ENCODE measurements at regions not wholly inside any gene's neighbourhood (a gene's known extent, or its start where the extent isn't known, plus 50 kb on each side); places are given as distances from the start of the nearest gene placed in this dataset.

DNA sequence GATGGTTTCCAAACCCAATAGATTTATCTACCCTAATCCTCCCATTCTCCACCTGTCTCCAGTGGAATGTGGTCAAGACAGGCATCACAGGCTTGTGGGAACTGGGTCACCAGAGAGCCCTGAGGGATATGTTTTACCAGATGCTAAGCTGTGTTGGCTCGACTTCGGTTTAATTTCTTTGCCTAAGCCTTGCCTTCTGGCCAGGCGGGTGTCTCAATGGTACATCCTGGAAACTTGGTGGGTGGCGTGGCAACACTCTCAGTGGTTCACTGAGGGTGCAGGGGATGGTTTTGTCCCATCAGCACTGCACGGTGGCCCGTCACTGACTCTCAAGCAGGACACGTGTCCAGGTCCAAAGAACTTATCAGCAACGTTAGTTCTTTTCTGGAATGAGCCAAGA is 192.2 kb downstream of the TENT4A start:
- TF ChIP-seq, protein P1, sequence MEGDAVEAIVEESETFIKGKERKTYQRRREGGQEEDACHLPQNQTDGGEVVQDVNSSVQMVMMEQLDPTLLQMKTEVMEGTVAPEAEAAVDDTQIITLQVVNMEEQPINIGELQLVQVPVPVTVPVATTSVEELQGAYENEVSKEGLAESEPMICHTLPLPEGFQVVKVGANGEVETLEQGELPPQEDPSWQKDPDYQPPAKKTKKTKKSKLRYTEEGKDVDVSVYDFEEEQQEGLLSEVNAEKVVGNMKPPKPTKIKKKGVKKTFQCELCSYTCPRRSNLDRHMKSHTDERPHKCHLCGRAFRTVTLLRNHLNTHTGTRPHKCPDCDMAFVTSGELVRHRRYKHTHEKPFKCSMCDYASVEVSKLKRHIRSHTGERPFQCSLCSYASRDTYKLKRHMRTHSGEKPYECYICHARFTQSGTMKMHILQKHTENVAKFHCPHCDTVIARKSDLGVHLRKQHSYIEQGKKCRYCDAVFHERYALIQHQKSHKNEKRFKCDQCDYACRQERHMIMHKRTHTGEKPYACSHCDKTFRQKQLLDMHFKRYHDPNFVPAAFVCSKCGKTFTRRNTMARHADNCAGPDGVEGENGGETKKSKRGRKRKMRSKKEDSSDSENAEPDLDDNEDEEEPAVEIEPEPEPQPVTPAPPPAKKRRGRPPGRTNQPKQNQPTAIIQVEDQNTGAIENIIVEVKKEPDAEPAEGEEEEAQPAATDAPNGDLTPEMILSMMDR (conservative IDR thresholded peaks at IDR 0.05; ENCODE audit: low read depth, low read length): no peak
- no peak for TF ChIP-seq EZH2 (IDR thresholded peaks at IDR 0.05; ENCODE audit: borderline replicate concordance, low read depth, low read length, poor library complexity, severe bottlenecking)

All from A673 (cell line).